ENCODE measurements at regions not wholly inside any gene's neighbourhood (a gene's known extent, or its start where the extent isn't known, plus 50 kb on each side); places are given as distances from the start of the nearest gene placed in this dataset.

DNA sequence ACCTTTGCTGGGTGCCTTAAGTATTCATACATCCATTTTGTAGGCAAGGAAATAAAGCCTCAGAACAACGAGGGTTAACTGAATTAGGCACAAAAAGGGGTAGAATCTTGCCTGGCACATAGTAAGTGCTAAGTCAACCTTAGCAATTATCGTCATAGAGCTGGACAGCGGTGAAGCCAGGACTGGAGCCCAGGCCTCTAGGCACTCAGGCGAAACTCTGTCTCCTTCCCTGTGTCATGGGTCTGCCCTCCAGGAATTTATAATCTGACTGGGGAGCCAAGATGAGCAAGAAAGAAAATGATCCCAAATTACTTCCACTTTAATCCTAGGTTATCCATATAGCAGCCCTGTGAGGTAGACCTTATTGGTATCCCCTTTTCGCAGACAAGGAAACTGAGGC is 61.4 kb downstream of the KATNIP start:
- no peak overlapping the region for H2AK9ac ChIP-seq (replicated peaks; ENCODE audit: low read depth, low read length, poor library complexity)
- no peak for ATAC-seq (ENCODE audit: low read depth)
- TF ChIP-seq, protein P1, sequence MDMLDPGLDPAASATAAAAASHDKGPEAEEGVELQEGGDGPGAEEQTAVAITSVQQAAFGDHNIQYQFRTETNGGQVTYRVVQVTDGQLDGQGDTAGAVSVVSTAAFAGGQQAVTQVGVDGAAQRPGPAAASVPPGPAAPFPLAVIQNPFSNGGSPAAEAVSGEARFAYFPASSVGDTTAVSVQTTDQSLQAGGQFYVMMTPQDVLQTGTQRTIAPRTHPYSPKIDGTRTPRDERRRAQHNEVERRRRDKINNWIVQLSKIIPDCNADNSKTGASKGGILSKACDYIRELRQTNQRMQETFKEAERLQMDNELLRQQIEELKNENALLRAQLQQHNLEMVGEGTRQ (IDR thresholded peaks at IDR 0.05; ENCODE audit: low read depth, low read length): no peak
- no peak for TF ChIP-seq NFE2L2 (IDR thresholded peaks at IDR 0.05; ENCODE audit: low read depth, low read length)
- no peak for TF ChIP-seq BHLHE40 (IDR thresholded peaks at IDR 0.05; ENCODE audit: low read depth, low read length)
- no peak for TF ChIP-seq RAD21 (IDR thresholded peaks at IDR 0.05; ENCODE audit: low read length)
- TF ChIP-seq MAFK (IDR thresholded peaks at IDR 0.05; ENCODE audit: low read depth, low read length): no peak
- TF ChIP-seq POLR2A (IDR thresholded peaks at IDR 0.05; ENCODE audit: low read depth, low read length): no peak
- no peak for TF ChIP-seq ELK1 (IDR thresholded peaks at IDR 0.05; ENCODE audit: borderline replicate concordance, low read depth, low read length)
- no peak for TF ChIP-seq CHD1 (IDR thresholded peaks at IDR 0.05; ENCODE audit: low read depth, low read length)
- no peak for TF ChIP-seq CEBPB (IDR thresholded peaks at IDR 0.05; ENCODE audit: low read depth, low read length)
- TF ChIP-seq MAZ (IDR thresholded peaks at IDR 0.05; ENCODE audit: borderline replicate concordance, low read depth, low read length): no peak
- TF ChIP-seq CTCF (conservative IDR thresholded peaks at IDR 0.05; ENCODE audit: low read depth, low read length): no peak
- TF ChIP-seq RFX5 (IDR thresholded peaks at IDR 0.05; ENCODE audit: low read depth, low read length): no peak
- no peak for TF ChIP-seq SMC3 (IDR thresholded peaks at IDR 0.05; ENCODE audit: low read depth, low read length)
- TF ChIP-seq MXI1 (IDR thresholded peaks at IDR 0.05; ENCODE audit: borderline replicate concordance, low read depth, low read length): no peak
- no peak for TF ChIP-seq FOS (IDR thresholded peaks at IDR 0.05; ENCODE audit: low read depth, low read length)
- no peak for TF ChIP-seq RCOR1 (IDR thresholded peaks at IDR 0.05; ENCODE audit: insufficient replicate concordance, low read length)
- intact Hi-C loops (cut with micrococcal nuclease) (no loop called here), in situ Hi-C loops (cut with MboI; ENCODE audit: low sequenced_read_pairs) (no loop called here), dilution Hi-C loops (cut with HindIII; ENCODE audit: low sequenced_read_pairs, unreplicated experiment) (no loop called here)
- H2AFZ ChIP-seq (replicated peaks; ENCODE audit: low read length, poor library complexity): no peak overlapping the region
- H3K9me1 ChIP-seq (ENCODE audit: insufficient read depth, low read length): peaks cover 6% of the 10 kb centered on the region; the same call in 1 of the 2 replicates
- H4K91ac ChIP-seq (ENCODE audit: insufficient read depth, low read depth, low read length): no peak overlapping the region
- no peak overlapping the region for H3K9ac ChIP-seq (ENCODE audit: low read depth, low read length)
- no peak overlapping the region for H4K5ac ChIP-seq (ENCODE audit: low read depth, low read length)
- ChIA-PET POLR2A (ENCODE audit: unreplicated experiment) (no interaction called here), CTCF (no interaction called here)
- no peak overlapping the region for H2BK15ac ChIP-seq (ENCODE audit: low read depth, low read length)
- no peak overlapping the region for H3K4me2 ChIP-seq (ENCODE audit: low read depth, low read length)
- no peak overlapping the region for H4K8ac ChIP-seq (ENCODE audit: low read depth in 2 of 2, low read length in 2 of 2)
- H2BK20ac ChIP-seq (ENCODE audit: low read depth, low read length): no peak overlapping the region
- no peak overlapping the region for H3K18ac ChIP-seq (ENCODE audit: low read depth, low read length)
- no peak overlapping the region for H3K23ac ChIP-seq (ENCODE audit: low read depth, low read length)
- no peaks in the 10 kb centered on the region for H3K4me1 ChIP-seq (ENCODE audit: control insufficient read depth, insufficient read depth, low read length)
- no peak overlapping the region for H2BK5ac ChIP-seq (ENCODE audit: low read depth, low read length, poor library complexity, severe bottlenecking)
- no peak overlapping the region for H3K56ac ChIP-seq (ENCODE audit: extremely low read depth, insufficient read depth, low read length)
- no peak overlapping the region for H3K14ac ChIP-seq (replicated peaks; ENCODE audit: low read depth, low read length)
- H3K36me3 ChIP-seq (ENCODE audit: control insufficient read depth, insufficient read depth, low read length): peaks cover 6% of the 10 kb centered on the region; the same call in 1 of the 2 replicates
- H4K20me1 ChIP-seq (ENCODE audit: insufficient read depth, low read length): no peaks in the 10 kb centered on the region
- H3K27ac ChIP-seq (ENCODE audit: insufficient read depth, low read length): no peak overlapping the region
- H3K79me1 ChIP-seq (ENCODE audit: low read depth in 1 of 2, low read length in 2 of 2): peaks cover 0 to 3% of the 10 kb centered on the region in 2 experiments; a peak in 1 of 4 replicates
- H3K4me3 ChIP-seq (ENCODE audit: insufficient read depth, low read depth, low read length): no peak overlapping the region
- H3K4ac ChIP-seq (ENCODE audit: low read depth, low read length): no peak overlapping the region
- H3K27me3 ChIP-seq (ENCODE audit: control insufficient read depth, insufficient read depth, low read length): no peaks in the 10 kb centered on the region
- no peaks in the 10 kb centered on the region for H3K9me3 ChIP-seq (ENCODE audit: control insufficient read depth, insufficient read depth, low read length)
- H2BK120ac ChIP-seq (ENCODE audit: low read depth, low read length): no peak overlapping the region
- WGBS, 2 experiments (ENCODE audit: extremely low coverage in 2 of 2, insufficient read length in 1 of 2): 87% methylated on average over 3 of the region's 5 CpGs; no CpG with 5 or more reads in 1 of the 2 experiments
- no peak for DNase-seq
- no TSS peak for BruUV-seq (replicated peaks)
- no peak overlapping the region for H2AK5ac ChIP-seq (ENCODE audit: low read depth, low read length)

Measured in IMR-90 (cell line).